Pancreas (tissue), 10 donors: ENCODE measurements at regions not wholly inside any gene's neighbourhood (a gene's known extent, or its start where the extent isn't known, plus 50 kb on each side); places are given as distances from the start of the nearest gene placed in this dataset.

Source experiments
- ATAC-seq, 4 donors: fragments of 200-7000 bp; cut with Tn5 transposase; one replicate each; pipeline versions ENCODE4 v1.8.0 to v1.9.1; 2020; ENCODE audit warnings: mild to moderate bottlenecking in 4 of 4, moderate library complexity in 4 of 4
- DNase-seq, 6 donors: peaks; one replicate each; pipeline ENCODE4 v3.0.0-alpha.2; 2020
- FAIRE-seq: peaks from 2 replicates; lab custom pipeline; 2012; peaks lifted over from hg19 to GRCh38; lab: Jason Lieb, UNC
- H3K27ac ChIP-seq, 4 donors: fragments of 200-600 bp; sonication (generic); 1 replicate in 3 of 4; 2 replicates in 1 of 4; pipeline versions ENCODE4 v1.5.0 to v1.8.0; 2020
- H3K27me3 ChIP-seq, 4 donors: fragments of 200-600 bp; one replicate each; pipeline ENCODE4 v1.8.0; 2021
- H3K36me3 ChIP-seq, 3 donors: fragments of 200-600 bp; sonication (generic) in 1 of 3; one replicate each; pipeline versions ENCODE4 v1.5.0 to v1.8.0; 2020 to 2021
- H3K4me1 ChIP-seq, 3 donors: fragments of 200-600 bp; one replicate each; pipeline ENCODE4 v1.8.0; 2021
- H3K4me3 ChIP-seq, 4 donors: fragments of 200-600 bp; sonication (generic) in 2 of 4; one replicate each; pipeline versions ENCODE4 v1.5.0 to v1.8.0; 2020 to 2021
- H3K9me3 ChIP-seq, 4 donors: fragments of 200-600 bp; one replicate each; pipeline ENCODE4 v1.8.0; 2021
- WGBS, 2 donors: extraction: QIAGEN DNeasy Blood & Tissue Kit; methylation state at CpG; one replicate each; pipeline ENCODE4 v1.1.7; 2013; 5-methylcytosine and 5-hydroxymethylcytosine counted together
- intact Hi-C, 3 donors: fragments of 100-400 bp; cut with DNase I; formaldehyde crosslinking; loops; one replicate each; pipeline versions ENCODE4 v1.11.1 to v1.14.2; 2022
- TF ChIP-seq, protein P1 (sequence below), 4 donors: fragments of 200-600 bp; sonication (generic) in 3 of 4; IDR thresholded peaks; one replicate each; pipeline versions ENCODE4 v1.5.0 to v1.8.0; 2021; ENCODE audit warnings: antibody characterized with exemption in 4 of 4
- donor health status: healthy with polysubstance abuse.
- donor health status: DM: no; HTN: no; CAD: no; lungs with moderate emphysema.
- donor health status: DM: no; HTN: no; CAD: no.
- donor health status: control.
- donor health status: control.
- donor health status: Bipolar disorder and iron deficiency.
- donor health status: DM: yes; HTN: yes; CAD: no.
- donor health status: DM: no; HTN: no; CAD: no.
- donor health status: DM: no; HTN: no; CAD: no.
- donor health status: DM: yes; HTN: yes; CAD: no.

DNA sequence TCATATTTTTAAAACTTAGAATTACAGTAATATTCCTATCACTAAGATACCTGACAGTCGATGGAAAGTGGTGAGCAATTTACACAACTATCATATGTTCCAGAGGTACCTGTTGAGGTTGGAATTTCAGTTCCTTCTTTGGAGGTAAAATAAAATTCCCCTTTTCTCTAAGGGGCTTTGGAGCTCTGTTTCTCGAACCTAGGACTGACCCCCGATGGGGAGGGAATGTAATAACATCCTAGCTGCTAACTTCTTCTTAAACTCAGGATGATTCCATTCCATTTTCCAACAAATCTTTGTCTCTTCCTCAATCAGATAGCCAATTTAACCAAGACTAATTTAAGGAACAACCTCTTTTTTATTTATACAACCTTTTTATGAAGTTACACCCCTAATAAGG lies 1069.8 kb downstream of the NLGN4Y start:
- intact Hi-C loops = no loop called here
- 37% methylated on average over 3 of the region's 3 CpGs; no CpG with 5 or more reads in 1 of the 2 donors for WGBS, 2 donors
- DNase-seq = no peak

DNA sequence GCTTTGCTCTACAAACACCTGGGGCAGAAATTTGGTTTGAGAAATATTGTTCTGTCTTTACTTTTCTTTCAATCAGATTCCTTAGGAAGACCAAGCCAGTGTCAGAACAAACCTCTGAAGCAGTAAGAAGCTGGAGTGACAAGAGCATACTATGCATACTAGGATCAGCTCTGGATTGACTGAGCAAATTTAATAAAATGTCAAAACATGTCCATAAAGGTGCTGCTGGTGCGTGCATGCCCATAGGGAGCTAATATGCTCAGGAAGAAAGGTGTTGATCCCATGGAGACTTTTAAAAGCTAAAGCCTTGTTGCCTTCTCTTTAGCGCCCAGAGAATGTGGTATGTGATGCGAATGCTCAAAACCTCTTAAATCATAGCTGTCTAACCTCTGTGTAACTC lies 1076.2 kb downstream of the NLGN4Y start:
- Histone ChIP-seq H3K4me3 (no peak overlapping the region), H3K27ac (no peak overlapping the region), H3K4me1 (no peaks in the 10 kb centered on the region), H3K36me3 (no peaks in the 10 kb centered on the region), H3K27me3 (no peaks in the 10 kb centered on the region), H3K9me3 (no peaks in the 10 kb centered on the region)
- 79% methylated on average over 3 of the region's 3 CpGs; no CpG with 5 or more reads in 1 of the 2 donors for WGBS, 2 donors
- TF ChIP-seq, protein P1, sequence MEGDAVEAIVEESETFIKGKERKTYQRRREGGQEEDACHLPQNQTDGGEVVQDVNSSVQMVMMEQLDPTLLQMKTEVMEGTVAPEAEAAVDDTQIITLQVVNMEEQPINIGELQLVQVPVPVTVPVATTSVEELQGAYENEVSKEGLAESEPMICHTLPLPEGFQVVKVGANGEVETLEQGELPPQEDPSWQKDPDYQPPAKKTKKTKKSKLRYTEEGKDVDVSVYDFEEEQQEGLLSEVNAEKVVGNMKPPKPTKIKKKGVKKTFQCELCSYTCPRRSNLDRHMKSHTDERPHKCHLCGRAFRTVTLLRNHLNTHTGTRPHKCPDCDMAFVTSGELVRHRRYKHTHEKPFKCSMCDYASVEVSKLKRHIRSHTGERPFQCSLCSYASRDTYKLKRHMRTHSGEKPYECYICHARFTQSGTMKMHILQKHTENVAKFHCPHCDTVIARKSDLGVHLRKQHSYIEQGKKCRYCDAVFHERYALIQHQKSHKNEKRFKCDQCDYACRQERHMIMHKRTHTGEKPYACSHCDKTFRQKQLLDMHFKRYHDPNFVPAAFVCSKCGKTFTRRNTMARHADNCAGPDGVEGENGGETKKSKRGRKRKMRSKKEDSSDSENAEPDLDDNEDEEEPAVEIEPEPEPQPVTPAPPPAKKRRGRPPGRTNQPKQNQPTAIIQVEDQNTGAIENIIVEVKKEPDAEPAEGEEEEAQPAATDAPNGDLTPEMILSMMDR (IDR thresholded peaks at IDR 0.05) = no peak
- ATAC-seq (no peak), DNase-seq (no peak), FAIRE-seq (no peak)
- intact Hi-C loops = no loop called here

More for the DNA sequence above, 1069.8 kb downstream of the NLGN4Y start:
- ATAC-seq (no peak), FAIRE-seq (no peak)
- TF ChIP-seq, protein P1 (IDR thresholded peaks at IDR 0.05) = no peak
- no peak overlapping the region for H3K27ac ChIP-seq
- no peaks in the 10 kb centered on the region for H3K27me3 ChIP-seq
- no peak overlapping the region for H3K4me3 ChIP-seq
- no peaks in the 10 kb centered on the region for H3K9me3 ChIP-seq
- no peaks in the 10 kb centered on the region for H3K36me3 ChIP-seq
- no peaks in the 10 kb centered on the region for H3K4me1 ChIP-seq

DNA sequence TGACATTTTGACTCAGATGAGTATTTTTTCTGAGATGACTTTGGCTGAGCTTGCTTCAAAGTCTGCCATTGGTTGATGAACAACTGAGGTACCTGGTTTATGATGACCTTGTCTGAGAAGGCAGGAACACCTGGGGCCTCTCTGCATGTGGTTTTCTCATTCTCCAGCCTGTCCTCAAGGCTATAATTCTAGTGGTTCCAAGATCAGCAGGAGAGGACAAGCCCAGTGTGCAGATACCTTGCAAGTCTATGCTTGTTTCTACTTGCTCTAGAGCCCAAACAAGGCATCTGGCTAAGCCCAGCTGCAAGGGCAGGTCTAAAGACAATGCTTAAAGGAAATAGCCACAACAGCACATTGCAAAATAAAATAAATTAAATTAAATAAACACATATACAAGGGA lies 1100.0 kb downstream of the NLGN4Y start:
- no peak overlapping the region for H3K4me3 ChIP-seq
- ATAC-seq = no peak
- H3K4me1 ChIP-seq = no peaks in the 10 kb centered on the region
- no peak overlapping the region for H3K27ac ChIP-seq
- intact Hi-C loops = no loop called here
- no peaks in the 10 kb centered on the region for H3K27me3 ChIP-seq
- FAIRE-seq = no peak
- DNase-seq = no peak
- TF ChIP-seq, protein P1 (IDR thresholded peaks at IDR 0.05) = no peak
- no peaks in the 10 kb centered on the region for H3K9me3 ChIP-seq
- H3K36me3 ChIP-seq = no peaks in the 10 kb centered on the region

DNA sequence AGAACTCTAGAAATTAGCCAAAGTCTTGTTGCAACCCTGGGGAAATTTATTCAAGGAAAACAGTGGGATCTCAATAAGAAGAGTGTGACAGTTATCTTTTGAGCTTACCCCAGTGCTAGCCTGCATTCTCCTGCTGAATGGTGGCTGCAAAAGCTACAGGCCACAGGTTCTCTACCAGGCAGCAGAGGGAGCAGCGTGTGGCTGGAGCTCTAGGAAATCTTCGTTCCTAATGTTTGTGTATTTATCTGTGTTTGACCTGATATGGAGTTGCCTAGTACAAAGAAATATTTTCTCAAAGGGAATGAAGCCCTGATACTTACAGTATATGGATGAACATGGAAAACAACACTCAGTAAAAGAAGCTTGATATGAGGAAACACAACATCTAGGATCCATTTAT lies 1100.6 kb downstream of the NLGN4Y start:
- Histone ChIP-seq H3K27me3 (no peaks in the 10 kb centered on the region), H3K4me3 (no peak overlapping the region), H3K27ac (no peak overlapping the region), H3K36me3 (no peaks in the 10 kb centered on the region), H3K9me3 (no peaks in the 10 kb centered on the region), H3K4me1 (no peaks in the 10 kb centered on the region)
- 9% methylated on average over 2 of the region's 2 CpGs; no CpG with 5 or more reads in 1 of the 2 donors for WGBS, 2 donors
- intact Hi-C loops = no loop called here
- no peak for ATAC-seq
- TF ChIP-seq, protein P1 (IDR thresholded peaks at IDR 0.05) = no peak
- FAIRE-seq = no peak
- DNase-seq = no peak

DNA sequence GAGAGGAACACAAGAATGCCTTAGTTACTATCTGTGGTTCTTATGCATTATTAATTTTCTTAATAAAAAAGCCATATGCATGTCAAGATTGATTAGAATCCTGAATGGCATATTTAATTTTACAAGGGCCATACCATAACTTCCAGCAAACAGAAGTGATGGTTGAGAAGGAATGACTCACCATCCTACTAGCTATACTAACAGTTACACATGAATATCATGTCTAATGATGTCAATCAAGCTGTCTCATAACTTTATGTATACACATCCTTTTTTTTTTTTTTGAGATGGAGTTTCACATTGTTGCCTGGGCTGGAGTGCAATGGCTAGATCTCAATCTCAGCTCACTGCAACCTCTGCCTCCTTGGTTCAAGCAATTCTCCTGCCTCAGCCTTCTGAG lies 1123.9 kb downstream of the NLGN4Y start:
- TF ChIP-seq, protein P1 (IDR thresholded peaks at IDR 0.05) = no peak
- Histone ChIP-seq H3K9me3 (no peaks in the 10 kb centered on the region), H3K36me3 (no peaks in the 10 kb centered on the region), H3K4me3 (no peak overlapping the region), H3K27me3 (no peaks in the 10 kb centered on the region), H3K4me1 (no peaks in the 10 kb centered on the region), H3K27ac (no peak overlapping the region)
- ATAC-seq = no peak
- DNase-seq = no peak
- no peak for FAIRE-seq
- intact Hi-C loops = no loop called here
